ENCODE measurements at regions not wholly inside any gene's neighbourhood (a gene's known extent, or its start where the extent isn't known, plus 50 kb on each side); places are given as distances from the start of the nearest gene placed in this dataset.

- DNase-seq = no peak
Measured at GRCh38 chr9:124180557-124180956, 77.2 kb upstream of the NEK6 start.

- no peak for DNase-seq
Measured at GRCh38 chr9:124182741-124183140, 75.0 kb upstream of the NEK6 start.

- no peak for DNase-seq
Measured at GRCh38 chr9:124183772-124184171, 74.0 kb upstream of the NEK6 start.

GRCh38 chr9:124185413-124185812 is 72.3 kb upstream of the NEK6 start:
- DNase-seq = no peak

- no peak for DNase-seq
Measured at GRCh38 chr9:124187311-124187710, 70.4 kb upstream of the NEK6 start.

- DNase-seq = no peak
Measured at GRCh38 chr9:124188331-124189110, 69.2 kb upstream of the NEK6 start.

- DNase-seq = no peak
Measured at GRCh38 chr9:124190761-124191160, 67.0 kb upstream of the NEK6 start.

- DNase-seq = no peak
Measured at GRCh38 chr9:124191691-124192395, 65.9 kb upstream of the NEK6 start.

GRCh38 chr9:124196814-124197176 is 61.0 kb upstream of the NEK6 start:
- DNase-seq = no peak

GRCh38 chr9:124197177-124198095 is 60.3 kb upstream of the NEK6 start:
- no peak for DNase-seq

GRCh38 chr9:124198331-124198730 is 59.4 kb upstream of the NEK6 start:
- DNase-seq = no peak

GRCh38 chr9:124198948-124199347 is 58.8 kb upstream of the NEK6 start:
- DNase-seq = no peak

GRCh38 chr9:124199474-124199873 is 58.3 kb upstream of the NEK6 start:
- DNase-seq = no peak

- DNase-seq = peak; percentile 58
Measured at GRCh38 chr9:124202447-124202971, 55.2 kb upstream of the NEK6 start.

GRCh38 chr9:124205686-124206352 is 51.9 kb upstream of the NEK6 start:
- no peak for DNase-seq

GRCh38 chr9:124206391-124206790 is 51.4 kb upstream of the NEK6 start:
- DNase-seq = no peak
